Muscle of leg (tissue), 3 donors: ENCODE measurements at regions not wholly inside any gene's neighbourhood (a gene's known extent, or its start where the extent isn't known, plus 50 kb on each side); places are given as distances from the start of the nearest gene placed in this dataset.

Experiments
- DNase-seq: peaks from one replicate; pipeline ENCODE4 v3.0.0; 2013
- H3K27ac ChIP-seq: one replicate; pipeline ENCODE4 v1.5.1; 2013; ENCODE audit warnings: mild to moderate bottlenecking, low read length, control low read depth
- H3K27me3 ChIP-seq: one replicate; pipeline ENCODE4 v1.6.1; 2013; ENCODE audit warnings: low read length; ENCODE audit not compliant: control insufficient read depth, insufficient read depth
- H3K36me3 ChIP-seq: one replicate; pipeline ENCODE4 v1.6.1; 2013; ENCODE audit warnings: low read length; ENCODE audit not compliant: control insufficient read depth, insufficient read depth
- H3K4me1 ChIP-seq: one replicate; pipeline ENCODE4 v1.6.1; 2013; ENCODE audit warnings: low read length; ENCODE audit not compliant: control insufficient read depth, insufficient read depth
- H3K4me3 ChIP-seq: one replicate; pipeline ENCODE4 v1.5.1; 2013; ENCODE audit warnings: low read length, control low read depth
- H3K9me3 ChIP-seq: replicated peaks from 2 replicates; pipeline ENCODE4 v1.6.1; 2013; ENCODE audit warnings: low read depth, low read length; ENCODE audit not compliant: control insufficient read depth
- WGBS: methylation state at CpG from one replicate; pipeline ENCODE4 v1.1.5; 2013; ENCODE audit warnings: missing lambda C conversion rate; ENCODE audit not compliant: insufficient coverage; 5-methylcytosine and 5-hydroxymethylcytosine counted together

DNA sequence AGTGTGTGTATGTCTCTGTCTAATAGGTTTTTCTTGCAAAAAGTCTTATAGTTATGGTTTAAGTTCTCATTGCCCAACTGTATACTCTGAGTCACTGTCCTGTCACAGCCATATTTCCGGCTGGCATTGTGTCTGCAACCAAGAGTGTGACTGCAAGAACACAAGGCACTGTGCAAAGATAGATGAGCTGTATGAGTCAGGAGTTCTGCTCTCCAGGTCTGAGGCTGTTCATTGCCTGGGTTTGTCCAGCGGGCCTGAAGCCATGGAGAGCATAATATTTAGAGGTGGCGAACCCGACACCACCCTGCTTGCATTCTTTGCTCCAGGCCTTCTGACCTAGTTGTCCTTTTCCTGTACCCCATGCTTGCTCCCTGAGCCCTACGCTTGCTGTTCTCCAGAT lies 50.9 kb upstream of the CNIH3 start:
- H3K4me3 ChIP-seq = no peak overlapping the region
- no peak for DNase-seq

GRCh38 chr1:224565611-224566406 lies 50.3 kb upstream of the CNIH3 start:
- Histone ChIP-seq H3K4me1 (no peaks in the 10 kb centered on the region), H3K27me3 (no peaks in the 10 kb centered on the region), H3K4me3 (no peak overlapping the region), H3K27ac (no peak overlapping the region), H3K36me3 (no peaks in the 10 kb centered on the region), H3K9me3 (no peaks in the 10 kb centered on the region)
- DNase-seq = no peak
- 66% methylated on average over 2 of the region's 3 CpGs for WGBS

More for the DNA sequence above, 50.9 kb upstream of the CNIH3 start:
- WGBS = 84% methylated on average over 5 of the region's 5 CpGs
- no peaks in the 10 kb centered on the region for H3K9me3 ChIP-seq
- H3K27ac ChIP-seq = no peak overlapping the region
- H3K36me3 ChIP-seq = no peaks in the 10 kb centered on the region
- H3K27me3 ChIP-seq = no peaks in the 10 kb centered on the region
- no peaks in the 10 kb centered on the region for H3K4me1 ChIP-seq
